HuH-7 (cell line): ENCODE measurements at regions not wholly inside any gene's neighbourhood (a gene's known extent, or its start where the extent isn't known, plus 50 kb on each side); places are given as distances from the start of the nearest gene placed in this dataset.

Experiments
- DNase-seq: peaks from one replicate; pipeline ENCODE4 v3.0.0; 2011; ENCODE audit warnings: low spot score

DNA sequence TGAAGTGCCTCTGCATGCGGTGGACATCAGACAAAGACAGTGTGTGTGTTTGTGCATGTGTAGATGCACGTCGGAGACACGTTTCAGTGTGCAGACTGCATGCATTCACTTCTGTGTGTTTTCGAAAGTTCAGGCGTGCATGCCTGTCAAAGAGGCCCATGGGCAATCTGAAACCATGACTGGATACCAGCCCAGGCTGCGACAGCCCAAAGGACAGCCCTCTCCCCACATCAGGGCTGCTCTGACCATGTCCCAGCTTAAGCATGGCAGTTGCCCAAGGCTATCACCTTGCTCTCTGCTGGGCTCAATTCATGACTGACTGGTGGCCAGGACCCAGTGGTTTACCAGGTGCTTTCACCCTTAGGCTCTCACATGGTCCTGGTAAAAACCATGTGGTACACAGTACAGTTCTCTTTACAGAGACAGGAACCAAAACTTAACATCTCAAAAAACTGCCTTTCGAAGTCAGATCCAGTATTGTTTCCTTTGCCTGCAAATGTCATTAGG lies 423.7 kb upstream of the CADM1 start:
- no peak for DNase-seq

DNA sequence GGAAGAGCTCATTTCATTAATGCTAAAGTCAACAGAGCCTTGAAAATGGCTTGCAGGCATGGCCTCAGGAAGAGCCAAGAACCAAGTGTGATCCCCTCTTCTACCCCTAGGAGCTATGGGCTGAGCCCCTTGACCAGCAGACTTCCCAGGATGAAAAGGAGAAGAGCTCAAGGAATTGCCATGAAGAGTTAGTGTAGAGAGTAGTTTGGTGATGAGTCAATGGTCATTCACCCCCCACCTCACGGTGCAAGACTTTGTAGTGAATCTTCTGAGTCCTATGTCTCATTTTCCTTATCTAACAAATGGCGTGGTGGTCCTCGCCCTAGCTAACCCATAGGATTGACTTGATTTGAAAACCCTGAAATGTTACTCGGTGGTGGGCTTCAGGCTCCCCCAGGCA lies 422.4 kb upstream of the CADM1 start:
- no peak for DNase-seq

DNA sequence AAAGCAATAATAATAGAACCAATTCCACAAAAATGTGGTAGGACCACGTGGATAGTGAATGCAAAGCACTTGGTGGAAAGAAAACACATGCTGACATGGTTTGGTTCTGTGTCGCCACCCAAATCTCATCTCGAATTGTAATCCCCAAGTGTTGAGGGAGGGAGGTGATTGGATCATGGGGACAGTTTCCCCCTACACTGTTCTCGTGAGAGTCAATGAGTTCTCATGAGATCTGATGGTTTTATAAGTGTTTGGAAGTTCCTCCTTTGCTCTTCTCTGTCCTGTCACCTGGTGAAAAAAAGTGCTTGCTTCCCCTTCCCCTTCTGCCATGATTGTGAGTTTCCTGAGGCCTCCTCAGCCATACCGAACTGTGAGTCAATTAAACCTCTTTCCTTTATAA lies 421.9 kb upstream of the CADM1 start:
- DNase-seq = no peak

DNA sequence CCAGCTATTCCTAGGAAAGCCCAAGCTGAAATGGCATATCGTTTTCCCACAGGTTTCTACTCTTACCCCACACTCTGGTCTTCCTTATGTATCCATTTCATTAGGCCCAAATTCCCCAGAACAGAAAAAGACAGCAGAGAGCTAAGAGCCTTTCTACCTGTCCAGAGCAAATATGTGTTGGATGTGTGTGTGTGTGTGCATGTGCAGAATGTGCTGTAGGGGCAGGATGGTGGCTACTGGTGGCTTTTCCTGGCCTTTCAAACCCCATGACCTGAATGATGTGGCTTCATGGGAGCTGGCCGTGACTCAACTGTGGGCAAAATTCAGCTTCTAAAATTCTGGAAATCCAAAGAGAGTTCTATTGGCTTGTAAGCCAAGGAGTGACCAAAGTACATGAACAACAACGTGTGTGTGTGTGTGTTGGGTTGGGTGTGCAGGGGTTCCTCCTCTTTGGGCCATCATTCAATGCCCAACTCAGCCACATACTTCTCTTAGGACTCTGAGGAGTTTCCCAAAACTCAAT lies 421.4 kb upstream of the CADM1 start:
- DNase-seq = no peak

DNA sequence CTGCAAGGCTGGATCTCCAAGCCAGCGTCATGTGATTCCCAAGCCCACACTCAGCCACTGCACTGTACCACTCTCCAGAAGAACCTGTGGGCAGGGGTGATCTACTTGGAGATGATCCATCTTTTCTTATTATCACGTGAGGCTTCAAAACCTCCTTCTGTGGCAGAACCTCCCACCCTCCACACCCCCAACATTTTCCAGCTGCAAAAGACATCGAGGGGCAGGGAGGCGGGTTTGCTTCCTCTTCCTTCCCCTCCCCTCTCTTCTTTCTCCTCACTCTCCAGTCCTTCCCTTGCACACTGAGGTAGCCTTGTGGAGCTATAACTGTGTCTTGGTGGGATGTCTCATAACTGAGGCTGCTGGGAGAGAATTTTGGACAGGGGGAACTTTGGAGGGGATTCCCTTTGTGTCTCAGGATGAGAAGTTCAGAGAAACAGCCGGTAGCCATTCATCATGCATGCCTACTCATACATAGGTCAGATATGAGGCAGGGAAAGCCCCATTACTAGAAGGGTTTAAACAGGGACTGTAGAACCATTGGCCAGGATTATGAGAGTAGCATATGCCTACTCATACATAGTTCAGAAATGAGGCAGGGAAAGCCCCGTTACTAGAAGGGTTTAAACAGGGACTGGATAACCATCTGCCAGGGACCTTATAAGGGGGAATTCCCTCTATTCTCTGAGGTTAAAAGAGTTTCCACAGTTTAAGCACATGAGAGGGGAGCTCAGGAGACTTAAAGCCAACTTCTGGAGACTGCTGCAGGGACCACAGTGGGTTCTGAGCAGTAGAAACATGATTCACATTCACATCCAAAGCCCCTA lies 420.7 kb upstream of the CADM1 start:
- DNase-seq = no peak

DNA sequence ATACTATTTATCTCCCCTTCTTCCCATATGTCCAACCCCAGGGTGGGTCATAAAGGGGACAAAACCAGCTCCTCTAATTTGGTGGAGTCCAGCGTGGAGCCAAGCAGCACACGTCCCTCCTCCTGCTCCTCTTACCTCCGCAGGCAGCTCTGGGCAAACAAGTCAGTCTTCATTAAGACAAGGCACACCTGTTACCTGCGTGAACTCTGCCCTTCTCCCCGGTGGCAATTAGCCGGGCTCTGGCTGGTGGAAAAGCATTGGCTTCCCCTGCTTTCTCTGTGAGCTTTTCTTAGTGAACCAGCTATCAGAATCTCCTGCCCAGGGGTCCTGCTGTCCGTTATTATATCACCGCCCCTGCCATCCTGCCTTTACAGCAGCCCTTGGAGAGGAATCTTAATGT lies 418.7 kb upstream of the CADM1 start:
- DNase-seq = no peak

DNA sequence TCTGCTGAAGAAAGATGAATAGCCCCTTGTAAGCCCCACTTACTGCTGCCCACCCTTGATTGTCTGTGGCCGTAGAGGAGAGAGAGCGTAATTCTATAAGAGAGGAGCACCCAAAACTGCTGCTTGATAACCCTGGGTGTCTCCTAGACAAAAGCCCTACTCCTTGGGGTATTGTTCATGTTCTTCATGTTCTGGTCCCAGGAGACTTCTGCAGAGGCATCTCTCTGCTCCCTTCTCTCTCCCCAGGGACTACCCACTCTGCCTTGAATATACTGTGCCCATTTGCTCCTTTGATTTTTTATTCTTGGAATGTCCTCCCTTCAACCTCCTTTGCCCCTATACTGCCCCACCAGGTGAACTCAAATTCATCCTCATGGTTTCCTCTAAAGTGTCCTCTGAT lies 417.8 kb upstream of the CADM1 start:
- no peak for DNase-seq

DNA sequence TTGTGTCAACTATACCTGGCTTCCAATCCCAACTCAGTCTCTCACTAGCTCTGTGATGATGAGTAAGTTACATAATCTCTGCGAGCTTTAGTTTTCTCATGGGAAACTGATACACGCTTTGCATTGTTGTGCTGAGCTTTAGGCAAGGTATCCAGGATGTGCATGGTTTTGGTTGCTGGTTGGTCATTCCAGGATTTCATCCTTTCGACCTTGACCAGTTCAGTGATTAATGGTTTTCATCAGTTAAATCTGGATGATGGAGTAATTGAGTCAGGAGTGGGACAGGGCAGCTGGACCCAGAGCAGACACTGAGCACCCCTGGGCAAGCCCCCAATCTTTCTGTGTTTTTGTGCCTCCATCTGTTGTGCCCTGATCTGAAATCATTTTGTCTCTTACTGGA lies 417.3 kb upstream of the CADM1 start:
- no peak for DNase-seq

DNA sequence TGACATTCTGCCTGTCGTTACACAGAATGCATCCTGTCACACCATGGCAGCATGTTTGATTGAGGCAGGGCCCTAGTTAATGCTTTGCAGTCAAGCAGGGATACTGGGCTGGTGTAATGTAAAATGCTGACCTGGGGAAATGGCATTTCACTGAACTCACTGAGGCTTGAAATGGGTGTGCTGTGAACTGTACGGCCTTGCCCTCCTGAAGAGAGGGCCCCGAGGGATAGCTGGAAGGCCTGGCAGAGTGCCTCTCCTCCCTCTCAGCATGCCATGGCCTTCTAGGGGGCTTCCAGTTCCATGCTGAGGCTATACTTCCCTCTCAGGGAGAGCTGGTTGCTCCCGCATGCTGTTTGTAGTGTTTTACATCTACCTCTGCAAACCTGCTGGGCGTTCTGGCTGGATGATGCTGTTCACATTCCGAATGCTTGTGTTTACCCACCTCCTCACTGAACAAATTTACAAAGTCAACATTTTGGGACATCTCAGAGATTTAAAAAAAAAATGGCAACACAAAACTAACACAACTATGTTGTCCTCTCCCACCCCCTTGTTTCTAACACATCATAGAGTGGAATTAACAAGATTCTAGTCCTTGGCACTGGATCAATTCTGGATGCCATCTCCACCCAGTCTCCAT lies 416.7 kb upstream of the CADM1 start:
- DNase-seq = no peak

DNA sequence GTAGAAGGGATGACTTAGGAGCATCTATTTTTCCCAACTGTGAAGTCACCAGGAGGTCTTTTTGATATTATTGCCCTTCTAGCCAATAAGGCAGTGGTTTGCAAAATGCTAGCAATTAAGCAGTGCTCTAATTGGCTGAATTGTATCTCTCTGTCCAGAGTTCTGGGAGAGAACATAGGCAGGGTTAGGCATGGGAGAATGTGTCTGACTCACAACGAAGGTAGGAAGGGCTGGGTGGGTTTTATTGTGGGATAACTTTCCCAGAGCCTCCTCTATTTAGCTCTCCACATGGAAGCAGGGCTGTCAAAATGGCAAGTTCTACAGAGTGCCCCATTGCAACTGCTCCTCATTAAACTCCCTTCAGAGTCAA lies 415.9 kb upstream of the CADM1 start:
- no peak for DNase-seq

DNA sequence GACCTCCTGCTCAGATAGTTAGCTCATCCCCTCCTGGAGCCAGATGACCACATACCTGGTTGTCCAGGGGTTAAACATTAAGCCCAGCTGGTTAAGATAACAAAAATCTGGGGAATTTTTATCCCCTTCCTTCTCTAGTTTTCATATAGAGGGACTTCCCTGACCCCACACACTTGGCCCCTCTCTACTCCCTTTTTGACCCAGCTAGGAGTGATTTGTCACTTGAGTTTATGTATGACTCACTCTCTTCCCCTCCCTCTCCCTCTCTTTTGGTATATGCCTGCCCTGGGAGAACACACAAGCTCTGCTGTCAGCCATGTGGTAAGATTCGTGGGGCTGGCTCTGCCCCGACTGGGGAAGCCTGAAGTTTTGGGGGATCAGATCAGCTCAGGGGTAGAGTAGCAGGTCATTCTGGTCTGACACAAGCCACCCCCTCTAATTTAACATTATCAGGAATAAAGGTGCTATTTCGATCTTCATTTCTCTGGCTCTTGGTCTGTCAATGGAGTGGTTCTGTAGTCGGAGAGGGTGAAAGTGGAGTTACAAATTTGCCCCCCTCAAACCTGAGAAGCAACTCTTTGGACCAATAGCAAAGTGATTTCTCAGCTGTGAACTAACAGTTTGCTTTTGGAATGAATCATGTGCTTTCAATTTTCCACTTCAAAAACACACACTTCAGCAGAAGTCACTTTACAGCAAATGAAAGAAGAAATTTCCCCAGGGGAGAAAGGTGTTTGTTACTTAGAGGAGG lies 415.3 kb upstream of the CADM1 start:
- DNase-seq = no peak

DNA sequence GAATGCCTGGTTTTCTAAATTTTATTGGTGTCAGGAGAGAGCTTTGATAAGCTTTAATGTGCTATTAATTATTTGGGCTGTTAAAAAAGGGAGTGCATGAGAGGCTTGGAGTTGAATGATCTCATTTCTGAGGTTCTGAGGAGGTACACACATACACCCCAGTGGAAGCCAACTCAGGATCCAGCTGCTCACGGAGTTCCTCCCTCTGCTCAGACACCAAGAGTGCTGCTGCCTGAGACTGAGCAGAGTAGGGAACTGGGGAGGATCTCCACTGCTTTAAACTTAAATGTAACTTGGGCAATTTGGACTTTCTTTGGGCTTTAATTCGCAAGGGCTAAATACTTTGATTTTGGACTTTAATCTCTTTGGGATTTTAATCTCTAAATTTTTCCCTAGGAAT lies 414.4 kb upstream of the CADM1 start:
- DNase-seq = no peak

DNA sequence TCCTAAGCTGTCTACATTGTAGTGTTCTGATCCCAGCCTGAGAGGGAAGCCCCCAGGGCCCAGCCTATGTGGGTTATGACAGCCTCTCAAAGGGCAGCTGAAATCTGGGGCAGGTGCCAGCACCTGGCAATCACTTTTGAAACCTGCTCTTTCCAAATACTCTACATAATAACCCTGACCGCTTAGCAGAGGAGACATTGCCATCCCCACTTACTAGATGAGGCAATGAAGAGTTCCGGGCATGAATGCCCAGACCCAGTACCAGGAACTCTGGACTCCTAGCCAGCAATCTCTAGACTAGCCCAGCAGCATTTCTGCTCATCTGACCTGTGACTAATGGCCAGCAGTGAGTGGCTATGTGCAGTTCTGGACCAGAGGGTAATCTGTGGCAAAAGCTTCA lies 412.4 kb upstream of the CADM1 start:
- DNase-seq = no peak

DNA sequence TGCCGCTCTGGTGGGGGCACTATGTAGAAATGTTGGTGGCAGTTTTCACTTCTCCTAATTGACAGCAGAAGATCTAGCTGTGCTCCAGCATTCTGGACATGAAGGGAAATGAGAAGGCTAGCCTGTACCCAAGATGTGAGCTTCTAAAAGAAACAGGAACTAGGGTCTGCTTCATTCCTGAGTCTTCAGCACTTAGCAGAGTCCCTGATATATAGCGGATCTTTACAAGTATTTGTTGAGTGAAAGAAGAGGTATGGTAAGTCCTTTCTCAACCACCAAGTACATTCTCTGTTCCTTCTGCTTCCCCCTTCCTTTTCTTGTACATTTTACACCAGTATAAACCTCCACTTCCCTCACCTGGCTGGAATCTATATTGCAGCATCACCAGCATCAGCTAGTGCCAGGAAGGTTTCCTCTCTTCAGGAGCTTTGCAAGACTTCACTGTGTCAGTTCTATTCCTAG lies 408.3 kb upstream of the CADM1 start:
- DNase-seq = no peak

DNA sequence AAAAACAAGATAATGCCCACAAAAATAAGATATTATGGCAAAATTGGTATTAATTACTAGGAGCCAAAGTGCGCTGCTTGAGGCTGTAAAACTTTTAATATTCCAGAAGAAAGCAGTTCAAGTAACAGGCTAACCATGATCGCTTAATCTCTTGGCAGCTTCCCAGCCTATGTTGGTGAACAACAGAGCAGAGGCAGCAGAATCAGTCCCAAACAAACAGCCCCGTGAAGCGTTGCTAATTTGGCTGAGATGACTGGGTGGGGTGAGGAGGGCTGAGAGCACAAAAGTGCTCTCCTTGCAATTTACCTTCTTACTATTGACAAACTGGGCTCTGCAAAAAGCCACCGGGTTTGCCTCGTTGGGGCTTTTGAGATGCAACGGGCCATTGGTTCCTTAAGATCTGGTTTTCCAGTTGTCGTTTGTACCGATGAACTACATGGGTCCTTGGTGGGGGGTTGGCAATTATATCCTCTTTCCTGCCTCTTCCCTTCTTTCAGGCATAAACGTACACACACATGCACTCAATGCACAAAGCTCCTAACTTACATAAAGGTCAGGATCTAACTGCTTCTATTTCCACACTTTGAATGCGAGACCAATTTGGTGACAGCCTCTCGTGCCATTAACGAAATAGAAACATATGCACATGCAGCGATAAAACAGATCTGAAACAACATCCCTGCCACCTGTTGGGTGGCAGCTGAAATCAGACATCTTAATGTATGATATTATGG lies 407.6 kb upstream of the CADM1 start:
- no peak for DNase-seq

DNA sequence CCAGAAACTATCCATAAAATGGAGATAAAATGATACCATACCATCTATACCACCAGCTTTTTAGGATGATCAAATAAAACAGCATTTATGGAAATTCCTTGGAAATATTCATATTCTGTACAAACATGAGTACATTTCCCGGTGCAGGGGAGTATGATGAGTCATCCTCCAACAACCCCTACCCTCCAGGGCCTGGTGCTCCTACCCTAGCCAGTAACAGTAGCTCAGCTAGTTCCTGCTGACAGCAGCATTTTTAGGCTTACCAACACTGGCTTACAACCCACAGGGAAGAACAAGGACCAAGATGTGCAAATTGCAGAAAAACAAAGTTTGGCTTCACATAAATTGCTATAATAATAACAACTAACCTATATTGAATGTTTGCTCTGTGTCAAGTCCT lies 406.2 kb upstream of the CADM1 start:
- no peak for DNase-seq

DNA sequence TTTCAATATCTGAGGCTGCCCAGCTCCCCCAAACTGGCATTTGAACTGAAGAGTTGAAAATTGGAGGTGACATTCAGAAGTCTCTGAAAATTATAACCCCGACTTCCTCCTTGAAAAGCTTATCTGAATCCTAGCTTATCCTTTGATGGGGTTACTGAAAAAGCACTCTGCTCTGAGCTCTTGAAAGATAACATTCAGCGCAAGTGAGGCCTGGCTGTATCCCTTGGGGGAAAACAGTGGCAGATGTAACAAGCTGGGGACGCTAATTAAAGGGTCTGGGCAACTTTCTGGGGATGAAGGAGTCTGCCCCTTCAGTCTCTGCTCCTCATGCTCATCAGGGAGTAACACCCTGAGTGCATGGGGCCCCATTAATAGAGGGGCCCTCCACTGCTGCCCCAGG lies 402.0 kb upstream of the CADM1 start:
- no peak for DNase-seq

DNA sequence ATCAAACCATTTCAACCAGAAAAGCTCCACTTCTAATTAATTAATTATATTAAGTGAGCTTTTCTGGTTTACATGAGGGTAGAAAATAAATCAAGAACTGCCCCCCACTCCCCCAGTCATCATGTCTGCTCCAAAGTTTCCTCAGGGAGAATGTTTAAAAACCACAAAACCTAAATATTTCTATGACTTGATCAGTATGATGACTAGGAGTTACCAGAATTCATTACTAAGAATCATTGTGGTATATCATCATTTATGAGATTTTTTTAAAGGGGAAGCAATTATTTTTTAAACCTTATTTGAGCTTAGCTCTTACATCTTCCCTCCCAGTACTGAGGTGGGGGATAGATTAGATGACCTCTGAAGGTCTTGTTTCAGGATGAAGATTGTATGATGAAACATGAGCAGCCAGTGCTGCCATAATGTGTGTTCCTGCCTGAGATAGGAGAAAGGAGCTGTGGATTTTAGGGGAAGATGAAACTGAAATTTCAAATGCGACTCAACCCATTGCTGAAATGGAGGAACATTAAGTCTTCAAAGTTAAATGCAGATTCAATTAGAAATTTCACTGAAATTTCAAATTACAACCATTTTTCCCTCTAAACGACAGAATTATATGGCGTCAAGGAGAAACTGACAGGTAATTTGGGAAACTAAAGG lies 401.3 kb upstream of the CADM1 start:
- DNase-seq = no peak

DNA sequence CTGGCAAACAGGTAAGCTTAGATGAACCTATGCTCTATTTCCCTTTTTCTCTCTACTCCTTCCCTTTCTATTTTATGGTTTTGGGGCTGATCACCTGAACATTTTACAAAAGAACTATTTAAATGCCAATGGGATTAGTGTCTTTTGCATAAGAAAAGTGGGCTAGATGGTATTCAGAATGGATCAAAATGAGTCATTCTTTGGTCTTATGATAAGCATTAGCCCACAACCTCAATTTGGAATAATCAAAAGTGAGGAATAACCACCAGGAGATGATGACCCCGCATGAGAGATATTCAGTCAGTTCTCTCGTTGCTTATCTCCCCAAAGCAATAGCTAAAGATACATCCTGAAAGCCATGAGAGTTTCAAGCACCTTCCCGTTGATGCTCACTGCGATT lies 399.0 kb upstream of the CADM1 start:
- DNase-seq = no peak

DNA sequence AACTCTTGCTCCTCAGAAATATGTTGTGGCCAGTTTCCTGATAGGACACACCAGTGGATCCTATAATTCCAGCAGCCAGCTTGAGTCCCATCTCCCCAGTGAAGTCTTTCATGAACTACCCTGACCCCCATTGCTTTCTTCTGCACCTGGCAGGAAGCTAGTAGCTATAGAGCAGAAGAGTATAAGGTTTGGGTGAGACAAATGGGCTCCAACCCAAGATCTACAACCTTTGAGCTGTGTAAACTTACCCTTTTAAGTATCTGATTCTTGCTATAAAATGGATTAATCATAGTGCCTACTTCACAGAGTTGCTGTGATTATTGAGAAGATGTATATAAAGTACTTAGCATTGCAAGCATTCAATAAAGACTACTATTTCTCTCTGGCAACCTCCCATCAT lies 396.9 kb upstream of the CADM1 start:
- no peak for DNase-seq

DNA sequence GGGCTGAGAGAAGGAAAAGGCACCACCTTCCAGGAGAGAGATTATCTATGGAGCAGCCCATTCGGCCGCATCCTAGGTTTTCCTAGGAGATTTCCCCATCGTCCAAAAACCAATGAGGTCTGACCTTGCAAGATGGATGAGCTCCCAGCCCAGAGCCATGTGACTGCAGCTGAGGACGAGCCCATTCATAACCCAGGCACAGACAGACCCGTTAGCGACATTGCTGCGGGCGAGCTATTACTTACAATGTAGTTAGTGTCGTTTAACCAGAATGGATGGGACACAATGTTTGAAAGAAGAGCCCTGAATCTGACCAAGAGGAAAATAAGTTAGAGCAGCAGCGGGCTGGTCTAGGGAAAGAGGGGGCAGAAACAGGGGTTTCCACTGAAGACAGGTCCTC lies 395.9 kb upstream of the CADM1 start:
- DNase-seq = no peak

DNA sequence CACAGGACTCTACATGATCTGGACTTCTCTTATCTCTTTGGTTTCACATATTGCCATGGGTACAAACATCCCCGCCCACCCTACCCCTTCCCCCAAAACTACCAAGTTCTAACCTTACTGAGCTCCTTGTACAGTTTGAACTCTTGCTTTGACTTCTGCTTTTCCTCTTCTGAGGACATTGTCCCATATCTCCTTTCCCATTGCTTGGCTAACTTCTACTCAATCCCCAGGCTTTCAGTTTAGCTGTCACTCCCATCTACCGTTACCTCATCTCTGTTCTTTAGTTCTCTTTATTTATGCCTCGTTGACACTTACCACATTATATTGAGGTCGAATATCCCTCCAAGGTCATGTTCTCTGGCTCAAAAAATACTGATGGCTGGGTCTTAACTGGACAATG lies 393.5 kb upstream of the CADM1 start:
- no peak for DNase-seq
